ENCODE measurements at regions not wholly inside any gene's neighbourhood (a gene's known extent, or its start where the extent isn't known, plus 50 kb on each side); places are given as distances from the start of the nearest gene placed in this dataset.

DNA sequence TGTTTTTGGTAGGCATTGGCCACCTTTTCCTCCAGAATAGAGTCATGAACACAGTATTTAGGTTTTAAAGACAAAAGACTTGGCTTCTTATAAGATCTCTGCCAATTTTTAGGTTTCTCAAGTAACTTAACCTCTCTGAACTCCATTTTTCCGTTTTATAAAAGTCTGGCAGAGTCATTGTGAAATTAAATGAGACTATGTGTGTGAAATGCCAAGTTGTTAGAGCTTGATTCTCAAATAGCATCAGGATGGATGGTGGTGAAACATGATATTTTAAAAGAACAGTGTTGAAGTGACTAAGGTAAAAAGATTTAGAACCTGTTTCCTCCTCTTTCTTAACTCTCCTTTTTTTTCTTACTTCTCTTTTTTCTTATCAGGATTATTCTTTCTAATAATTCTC, 617.7 kb upstream of the SLITRK1 start:
- DNase-seq: no peak

DNA sequence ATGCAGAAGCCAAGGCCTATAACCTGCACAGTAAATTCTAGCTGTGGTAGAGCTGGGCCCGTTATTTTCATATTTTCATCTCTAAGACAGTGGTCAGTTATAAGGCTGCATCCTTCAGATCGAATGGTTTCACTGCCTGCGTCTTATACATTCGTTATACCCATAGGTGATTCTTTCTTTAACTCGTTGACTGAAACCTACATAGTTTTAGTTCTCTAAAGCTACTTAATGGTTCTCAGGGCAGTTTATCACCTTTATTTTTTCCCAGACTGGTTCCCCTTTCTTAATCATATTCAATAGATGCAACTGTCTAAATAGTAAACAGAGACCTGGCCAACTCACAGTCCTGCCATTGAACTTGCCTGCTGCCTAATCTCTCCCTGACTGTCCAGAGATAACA, 615.3 kb upstream of the SLITRK1 start:
- no peak for DNase-seq

DNA sequence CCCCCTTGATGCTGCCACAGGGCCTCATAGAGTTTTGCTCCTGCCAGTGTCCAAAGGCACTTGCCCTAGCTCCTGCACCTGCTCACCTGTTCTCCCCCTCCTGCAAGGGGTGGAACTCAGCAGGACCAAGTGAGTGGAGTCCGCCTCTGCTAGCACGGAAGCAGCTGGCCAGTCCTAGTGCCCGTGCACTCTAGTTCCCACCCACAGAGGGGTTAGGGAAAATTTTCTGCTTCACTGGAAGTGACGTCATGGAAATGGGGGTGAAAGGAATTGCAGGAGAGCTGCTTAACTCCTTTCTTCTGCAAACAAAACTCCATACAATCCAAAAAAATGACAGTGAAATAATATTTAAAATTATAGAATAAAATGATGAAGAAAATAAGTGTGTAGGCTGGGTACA, 609.7 kb upstream of the SLITRK1 start:
- no peak for DNase-seq

GRCh38 chr13:84487752-84488151, 605.5 kb upstream of the SLITRK1 start:
- DNase-seq: no peak

GRCh38 chr13:84481958-84482357, 599.7 kb upstream of the SLITRK1 start:
- no peak for DNase-seq

- DNase-seq: no peak
These were observed 597.4 kb upstream of the SLITRK1 start for GRCh38 chr13:84479656-84480055.

GRCh38 chr13:84470528-84470927, 588.3 kb upstream of the SLITRK1 start:
- DNase-seq: no peak

- DNase-seq: no peak
These were observed 584.2 kb upstream of the SLITRK1 start for GRCh38 chr13:84466461-84466860.

- DNase-seq: no peak
These were observed 578.7 kb upstream of the SLITRK1 start for GRCh38 chr13:84460989-84461388.

DNA sequence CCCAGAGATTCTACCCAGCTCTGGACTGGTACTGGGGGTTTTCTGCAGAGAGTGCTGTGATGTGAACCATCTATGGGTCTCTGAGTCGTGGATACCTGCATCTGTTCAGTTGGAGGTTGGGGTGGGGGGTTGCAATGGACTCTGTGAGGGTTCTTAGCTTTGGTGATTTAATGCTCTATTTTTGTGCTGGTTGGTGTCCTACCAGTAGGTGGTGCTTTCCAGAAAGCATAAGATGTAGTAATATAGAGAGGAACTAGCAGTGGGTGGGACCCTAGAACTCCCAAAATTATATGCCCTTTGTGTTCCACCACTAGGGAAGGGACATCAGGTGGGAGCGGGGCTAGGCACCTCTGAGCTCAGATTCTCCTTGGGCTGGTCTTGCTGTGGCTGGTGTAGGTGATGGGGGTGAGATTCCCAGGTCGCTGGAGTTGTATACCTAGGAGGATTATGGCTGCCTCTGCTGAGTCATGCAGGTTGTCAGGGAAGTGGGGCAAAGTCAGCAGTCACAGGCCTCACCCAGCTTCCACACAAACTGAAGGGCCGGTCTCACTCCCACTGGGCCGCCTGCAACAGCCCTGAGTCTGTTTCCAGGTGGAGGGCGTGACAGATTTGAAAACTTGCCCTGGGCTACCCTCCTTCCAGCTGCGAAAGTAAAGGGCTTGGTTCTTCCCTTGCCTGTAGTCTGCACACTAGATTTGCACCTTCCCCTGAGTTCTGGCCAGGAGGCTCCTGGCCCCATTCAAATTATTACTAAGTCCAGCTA, 573.0 kb upstream of the SLITRK1 start:
- no peak for DNase-seq

GRCh38 chr13:84447640-84447978, 565.3 kb upstream of the SLITRK1 start:
- DNase-seq: no peak

GRCh38 chr13:84446972-84447639, 564.8 kb upstream of the SLITRK1 start:
- peak; percentile 48 for DNase-seq

- DNase-seq: no peak
These were observed 563.5 kb upstream of the SLITRK1 start for GRCh38 chr13:84445776-84446175.

- DNase-seq: no peak
These were observed 561.2 kb upstream of the SLITRK1 start for GRCh38 chr13:84443463-84443862.

DNA sequence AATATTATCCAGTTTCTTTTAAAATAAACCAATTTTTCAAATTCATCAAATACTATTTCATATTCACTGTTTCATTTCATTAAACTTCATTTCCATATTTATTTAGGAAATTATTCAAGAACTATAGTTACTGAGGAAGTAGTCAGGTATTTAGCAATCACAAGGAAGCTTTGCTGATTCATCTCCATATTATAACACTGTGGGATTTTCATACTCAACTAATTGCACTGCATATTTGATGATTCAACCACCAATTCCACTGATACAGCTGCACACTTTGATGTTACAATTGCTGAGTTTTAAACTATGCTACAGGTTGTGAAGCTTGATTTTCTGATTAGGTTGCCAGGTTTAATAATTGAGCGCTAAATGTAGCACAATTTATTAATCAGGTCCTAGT, 556.8 kb upstream of the SLITRK1 start:
- no peak for DNase-seq

- no peak for DNase-seq
These were observed 550.8 kb upstream of the SLITRK1 start for GRCh38 chr13:84433024-84433423.

GRCh38 chr13:84431646-84432045, 549.4 kb upstream of the SLITRK1 start:
- DNase-seq: no peak

GRCh38 chr13:84430446-84430845, 548.2 kb upstream of the SLITRK1 start:
- DNase-seq: no peak

GRCh38 chr13:84430015-84430414, 547.7 kb upstream of the SLITRK1 start:
- no peak for DNase-seq

DNA sequence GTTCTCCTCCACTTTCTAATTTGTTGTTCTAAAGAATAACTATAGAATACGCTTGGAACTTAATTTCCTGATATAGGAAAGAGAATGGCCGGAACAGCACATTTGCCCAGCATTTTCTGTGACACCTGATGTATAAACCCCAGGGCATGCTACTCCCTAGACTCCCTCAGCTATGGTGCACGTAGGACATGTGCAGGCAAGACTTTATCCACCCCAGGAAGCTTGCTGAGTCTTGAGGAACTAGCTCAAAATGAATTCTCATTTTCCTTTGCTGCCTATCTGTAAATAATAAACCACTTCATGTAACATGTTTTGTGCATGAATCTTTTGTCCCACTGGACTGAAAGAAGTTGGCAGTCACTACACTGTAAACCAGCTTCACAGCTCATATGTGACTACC, 535.8 kb upstream of the SLITRK1 start:
- DNase-seq: no peak

GRCh38 chr13:84417416-84417815, 535.1 kb upstream of the SLITRK1 start:
- DNase-seq: no peak

DNA sequence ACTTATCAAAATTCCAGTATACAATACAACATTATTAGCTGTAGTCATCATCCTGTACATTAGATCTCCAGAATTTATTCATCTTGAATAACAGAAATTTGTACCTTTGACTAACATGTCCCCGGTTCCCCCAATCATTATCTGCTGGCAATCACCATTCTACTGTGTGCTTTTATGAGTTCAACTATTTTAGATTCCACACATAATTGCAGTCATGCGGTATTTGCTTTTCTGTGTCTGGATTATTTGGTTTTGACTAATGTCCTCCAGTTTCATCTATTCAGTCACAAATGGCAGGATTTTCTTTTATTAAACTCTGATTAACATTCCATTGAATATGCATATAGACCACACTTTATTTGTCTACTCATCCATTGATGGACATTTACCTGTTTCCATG, 530.7 kb upstream of the SLITRK1 start:
- no peak for DNase-seq

DNA sequence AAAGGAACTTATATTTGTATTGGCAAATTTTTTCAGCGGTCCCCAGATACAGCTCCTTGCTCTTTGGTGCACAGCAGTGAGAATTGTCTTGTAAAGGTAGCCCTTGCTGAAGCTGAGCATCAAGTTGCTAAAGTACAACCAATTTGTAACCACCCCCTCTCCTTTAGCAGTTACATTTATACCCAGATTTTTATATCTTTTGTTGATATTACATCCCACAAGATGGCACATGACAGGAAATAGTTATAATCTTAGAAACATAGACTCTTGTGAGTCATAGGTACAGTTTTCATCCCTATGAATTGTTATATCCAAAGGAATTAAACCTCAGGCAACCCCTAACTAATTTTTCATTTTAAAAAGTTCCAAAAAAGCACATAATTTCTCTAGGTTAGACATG, 523.0 kb upstream of the SLITRK1 start:
- DNase-seq: no peak

DNA sequence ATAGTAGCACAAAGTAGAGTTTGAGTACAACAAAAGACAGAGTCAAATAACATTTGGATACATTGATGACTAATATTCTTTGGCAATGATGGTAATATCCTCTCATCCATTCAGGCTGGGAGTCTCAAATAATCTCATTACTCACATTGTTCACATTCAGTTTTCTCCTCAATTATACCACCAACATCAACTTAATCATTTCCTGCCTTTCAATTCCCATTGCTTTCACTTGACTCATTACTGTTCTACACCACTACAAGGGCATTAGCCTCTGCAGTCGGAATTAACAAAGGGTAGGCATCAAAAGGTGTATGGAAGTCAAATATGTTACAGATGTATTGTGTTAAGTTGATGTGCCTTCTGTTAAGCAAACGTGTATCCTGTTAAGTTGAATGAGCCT, 518.4 kb upstream of the SLITRK1 start:
- DNase-seq: no peak
